MM.1S (cell line): ENCODE measurements at regions not wholly inside any gene's neighbourhood (a gene's known extent, or its start where the extent isn't known, plus 50 kb on each side); places are given as distances from the start of the nearest gene placed in this dataset.
"Not testable (repeated sequence)": the region's sequence is repeated elsewhere in the genome, so short reads cannot be mapped to it uniquely, and the experiment has no call there.

Experiments used
- DNase-seq: peaks from one replicate; pipeline ENCODE4 v3.0.0-alpha.2; 2015
- H2AFZ ChIP-seq: fragments of 300-600 bp; sonication (generic); 2 replicates; pipeline ENCODE4 v1.6.0; 2016; ENCODE audit warnings: antibody characterized with exemption, low read length
- H3F3A ChIP-seq: fragments of 300-600 bp; sonication (generic); 2 replicates; pipeline ENCODE4 v1.6.1; 2016; ENCODE audit warnings: mild to moderate bottlenecking, antibody characterized with exemption, low read length, moderate library complexity, mixed read lengths; ENCODE audit not compliant: insufficient read depth
- H3K27ac ChIP-seq: fragments of 300-600 bp; sonication (generic); 2 replicates; pipeline ENCODE4 v1.5.1; 2016; ENCODE audit warnings: mild to moderate bottlenecking, low read length
- H3K27me3 ChIP-seq: fragments of 300-600 bp; sonication (generic); replicated peaks from 2 replicates; pipeline ENCODE4 v1.6.0; 2016; ENCODE audit warnings: low read length; ENCODE audit not compliant: insufficient read depth
- H3K36me3 ChIP-seq: fragments of 300-600 bp; sonication (generic); replicated peaks from 2 replicates; pipeline ENCODE4 v1.6.1; 2016; ENCODE audit warnings: mild to moderate bottlenecking, low read length, mixed read lengths; ENCODE audit not compliant: insufficient read depth
- H3K4me1 ChIP-seq: fragments of 300-600 bp; sonication (generic); 2 replicates; pipeline ENCODE4 v1.6.1; 2016; ENCODE audit warnings: low read length, mixed read lengths
- H3K4me2 ChIP-seq: fragments of 300-600 bp; sonication (generic); 2 replicates; pipeline ENCODE4 v1.6.0; 2016; ENCODE audit warnings: low read depth, low read length
- H3K4me3 ChIP-seq: fragments of 300-600 bp; sonication (generic); 2 replicates; pipeline ENCODE4 v1.5.1; 2016; ENCODE audit warnings: low read length, mixed read lengths
- H3K79me2 ChIP-seq: fragments of 300-600 bp; sonication (generic); 2 replicates; pipeline ENCODE4 v1.6.1; 2016; ENCODE audit warnings: mixed run types, low read length, mixed read lengths
- H3K9ac ChIP-seq: fragments of 300-600 bp; sonication (generic); 2 replicates; pipeline ENCODE4 v1.6.1; 2016; ENCODE audit warnings: low read length, mixed read lengths
- H3K9me2 ChIP-seq: fragments of 300-600 bp; sonication (generic); replicated peaks from 2 replicates; pipeline ENCODE4 v1.6.1; 2016; ENCODE audit warnings: mild to moderate bottlenecking, low read length, mixed read lengths; ENCODE audit not compliant: insufficient read depth
- H3K9me3 ChIP-seq: fragments of 300-600 bp; sonication (generic); replicated peaks from 2 replicates; pipeline ENCODE4 v1.6.1; 2016; ENCODE audit warnings: mild to moderate bottlenecking, low read length, mixed read lengths; ENCODE audit not compliant: insufficient read depth
- H4K20me1 ChIP-seq: fragments of 300-600 bp; sonication (generic); 2 replicates; pipeline ENCODE4 v1.6.1; 2016; ENCODE audit warnings: mild to moderate bottlenecking, low read length, moderate library complexity, mixed read lengths; ENCODE audit not compliant: insufficient read depth
- EZH2 ChIP-seq: fragments of 300-600 bp; sonication (generic); optimal IDR thresholded peaks from 2 replicates; pipeline ENCODE3; 2017; ENCODE audit warnings: low read depth, mild to moderate bottlenecking, antibody characterized with exemption, low read length, mixed read lengths
- EZH2phosphoT487 ChIP-seq: fragments of 300-600 bp; sonication (generic); IDR thresholded peaks from 2 replicates; pipeline ENCODE4 v1.6.1; 2018; ENCODE audit warnings: antibody characterized with exemption, low read length
- TF ChIP-seq, protein P1 (sequence below): fragments of 300-600 bp; sonication (generic); IDR thresholded peaks from 2 replicates; pipeline ENCODE4 v1.5.1; 2016; ENCODE audit warnings: antibody characterized with exemption, low read length, mixed read lengths

DNA sequence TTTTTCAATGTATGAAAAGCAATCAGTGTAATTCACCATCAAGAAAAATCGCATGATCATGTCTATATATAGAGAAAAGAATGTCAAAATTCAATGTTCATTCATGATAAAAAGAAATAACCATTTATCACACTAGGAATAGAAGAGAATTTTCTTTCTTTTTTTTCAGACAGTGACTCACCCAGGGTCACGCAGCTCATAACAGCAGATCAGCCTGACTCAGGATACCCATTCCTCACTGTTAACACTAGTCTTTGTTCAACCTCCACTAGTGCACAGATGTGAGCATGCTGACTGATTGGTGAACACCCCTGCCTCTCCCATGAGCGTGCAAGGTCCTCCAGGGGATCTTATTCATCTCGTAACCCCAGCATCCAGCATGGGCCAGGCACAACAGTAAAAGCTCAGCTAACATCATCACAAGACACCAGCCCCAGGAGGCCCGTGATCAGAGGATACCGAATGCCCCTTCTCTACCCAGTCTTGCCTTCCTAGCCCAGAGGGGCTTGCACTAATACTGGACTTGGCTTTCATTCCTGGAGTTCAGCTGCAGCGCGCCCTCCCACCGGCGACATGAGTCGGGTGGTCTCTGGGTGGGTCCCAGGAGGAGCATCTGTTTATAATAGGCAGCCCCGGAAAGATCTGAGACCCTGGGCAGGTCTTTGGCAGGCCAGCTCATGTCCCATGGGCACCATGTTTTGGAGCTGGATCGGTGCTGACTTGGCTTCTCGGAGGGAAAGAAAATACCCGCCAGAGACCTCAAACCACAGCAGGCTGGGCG, 539.5 kb upstream of the SLC10A2 start:
- H3K9me3 ChIP-seq, result no peaks in the 10 kb centered on the region
- TF ChIP-seq EZH2phosphoT487 (no peak), EZH2 (no peak)
- TF ChIP-seq, protein P1, sequence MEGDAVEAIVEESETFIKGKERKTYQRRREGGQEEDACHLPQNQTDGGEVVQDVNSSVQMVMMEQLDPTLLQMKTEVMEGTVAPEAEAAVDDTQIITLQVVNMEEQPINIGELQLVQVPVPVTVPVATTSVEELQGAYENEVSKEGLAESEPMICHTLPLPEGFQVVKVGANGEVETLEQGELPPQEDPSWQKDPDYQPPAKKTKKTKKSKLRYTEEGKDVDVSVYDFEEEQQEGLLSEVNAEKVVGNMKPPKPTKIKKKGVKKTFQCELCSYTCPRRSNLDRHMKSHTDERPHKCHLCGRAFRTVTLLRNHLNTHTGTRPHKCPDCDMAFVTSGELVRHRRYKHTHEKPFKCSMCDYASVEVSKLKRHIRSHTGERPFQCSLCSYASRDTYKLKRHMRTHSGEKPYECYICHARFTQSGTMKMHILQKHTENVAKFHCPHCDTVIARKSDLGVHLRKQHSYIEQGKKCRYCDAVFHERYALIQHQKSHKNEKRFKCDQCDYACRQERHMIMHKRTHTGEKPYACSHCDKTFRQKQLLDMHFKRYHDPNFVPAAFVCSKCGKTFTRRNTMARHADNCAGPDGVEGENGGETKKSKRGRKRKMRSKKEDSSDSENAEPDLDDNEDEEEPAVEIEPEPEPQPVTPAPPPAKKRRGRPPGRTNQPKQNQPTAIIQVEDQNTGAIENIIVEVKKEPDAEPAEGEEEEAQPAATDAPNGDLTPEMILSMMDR, result no peak
- H3K36me3 ChIP-seq, result no peaks in the 10 kb centered on the region
- no peaks in the 10 kb centered on the region for H3K9me2 ChIP-seq
- H3K79me2 ChIP-seq, result no peaks in the 10 kb centered on the region
- H2AFZ ChIP-seq, result no peak overlapping the region
- H3K4me3 ChIP-seq, result no peak overlapping the region
- no peak overlapping the region for H3K9ac ChIP-seq
- no peaks in the 10 kb centered on the region for H3K27me3 ChIP-seq
- H3K4me1 ChIP-seq, result no peaks in the 10 kb centered on the region
- H4K20me1 ChIP-seq, result no peaks in the 10 kb centered on the region
- H3K4me2 ChIP-seq, result no peak overlapping the region
- no peak overlapping the region for H3K27ac ChIP-seq
- no peak for DNase-seq
- no peaks in the 10 kb centered on the region for H3F3A ChIP-seq

DNA sequence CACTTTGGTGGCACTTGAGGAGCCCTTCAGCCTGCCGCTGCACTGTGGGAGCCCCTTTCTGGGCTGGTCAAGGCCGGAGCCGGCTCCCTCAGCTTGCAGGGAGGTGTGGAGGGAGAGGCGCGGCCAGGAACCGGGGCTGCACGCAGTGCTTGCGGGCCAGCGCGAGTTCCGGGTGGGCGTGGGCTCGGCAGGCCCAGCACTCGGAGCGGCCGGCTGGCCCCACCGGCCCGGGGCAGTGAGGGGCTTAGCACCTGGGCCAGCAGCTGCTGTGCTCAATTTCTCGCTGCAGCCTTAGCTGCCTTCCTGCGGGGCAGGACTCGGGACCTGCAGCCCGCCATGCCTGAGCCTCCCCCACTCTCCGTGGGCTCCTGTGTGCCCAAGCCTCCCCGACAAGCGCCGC, 533.7 kb upstream of the SLC10A2 start:
- H3K9me3 ChIP-seq, H3K27ac ChIP-seq, H2AFZ ChIP-seq, H3K79me2 ChIP-seq, H3K4me1 ChIP-seq, H3K27me3 ChIP-seq, H4K20me1 ChIP-seq, H3K4me2 ChIP-seq, DNase-seq, H3K4me3 ChIP-seq, H3K9ac ChIP-seq, H3K9me2 ChIP-seq, H3K36me3 ChIP-seq, H3F3A ChIP-seq: not testable (repeated sequence)

DNA sequence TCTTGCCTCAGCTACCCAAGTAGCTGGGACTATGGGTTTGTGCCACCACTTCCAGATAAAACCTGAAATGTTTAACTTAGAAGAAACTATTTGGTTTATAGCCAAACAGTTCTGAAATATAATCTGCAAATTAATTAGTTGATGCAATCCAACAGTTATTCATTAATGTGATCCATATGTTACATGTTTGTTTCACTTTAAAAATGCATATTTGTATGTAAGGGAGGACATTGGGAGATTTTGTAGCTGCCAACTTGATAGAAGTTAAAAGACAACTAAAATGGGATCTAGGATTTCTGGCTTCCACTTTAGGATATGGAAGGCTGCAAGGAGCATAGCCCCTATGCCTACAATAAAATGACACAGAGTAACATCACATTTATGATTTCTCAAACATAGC, 532.5 kb upstream of the SLC10A2 start:
- H3F3A ChIP-seq, result no peaks in the 10 kb centered on the region

DNA sequence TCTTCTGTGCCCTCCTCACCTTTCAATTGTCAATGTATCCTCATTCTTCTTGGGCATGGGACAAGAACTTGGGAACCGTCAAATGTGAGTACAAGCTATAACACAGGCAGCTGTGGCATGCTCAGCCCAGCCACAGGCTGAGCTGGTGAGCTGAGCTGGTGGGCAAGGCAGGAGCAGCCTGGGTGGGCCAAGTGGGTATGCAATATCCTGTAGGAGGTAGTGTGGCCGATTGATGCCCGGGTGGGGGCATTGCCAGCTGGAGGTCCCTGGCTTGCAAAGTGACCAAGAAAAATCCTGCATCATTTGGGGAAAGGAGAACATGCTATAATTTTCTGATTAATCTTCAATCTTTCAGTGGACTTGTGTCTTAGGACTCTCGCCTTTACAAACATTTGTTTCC, 507.2 kb upstream of the SLC10A2 start:
- no peak for DNase-seq
- TF ChIP-seq EZH2phosphoT487, result no peak
- TF ChIP-seq, protein P1, result no peak
- TF ChIP-seq EZH2, result no peak
- Histone ChIP-seq H3K4me3 (no peak overlapping the region), H3K27ac (no peak overlapping the region), H2AFZ (no peak overlapping the region), H3K9me3 (no peaks in the 10 kb centered on the region), H4K20me1 (no peaks in the 10 kb centered on the region), H3K4me1 (no peaks in the 10 kb centered on the region), H3K27me3 (no peaks in the 10 kb centered on the region), H3K79me2 (no peaks in the 10 kb centered on the region), H3K36me3 (no peaks in the 10 kb centered on the region), H3K9me2 (no peaks in the 10 kb centered on the region), H3F3A (no peaks in the 10 kb centered on the region), H3K9ac (no peak overlapping the region), H3K4me2 (no peak overlapping the region)

More for the DNA sequence above, 532.5 kb upstream of the SLC10A2 start:
- Histone ChIP-seq H3K4me2 (no peak overlapping the region), H2AFZ (no peak overlapping the region), H3K4me3 (no peak overlapping the region), H3K27ac (no peak overlapping the region), H3K27me3 (no peaks in the 10 kb centered on the region), H3K9me2 (no peaks in the 10 kb centered on the region), H3K36me3 (no peaks in the 10 kb centered on the region), H3K9me3 (no peaks in the 10 kb centered on the region), H3K79me2 (no peaks in the 10 kb centered on the region), H3K9ac (no peak overlapping the region), H4K20me1 (no peaks in the 10 kb centered on the region), H3K4me1 (no peaks in the 10 kb centered on the region)
- DNase-seq, result no peak
- TF ChIP-seq EZH2 (no peak), EZH2phosphoT487 (no peak)
- TF ChIP-seq, protein P1, result no peak
